ENCODE measurements at regions not wholly inside any gene's neighbourhood (a gene's known extent, or its start where the extent isn't known, plus 50 kb on each side); places are given as distances from the start of the nearest gene placed in this dataset.

DNA sequence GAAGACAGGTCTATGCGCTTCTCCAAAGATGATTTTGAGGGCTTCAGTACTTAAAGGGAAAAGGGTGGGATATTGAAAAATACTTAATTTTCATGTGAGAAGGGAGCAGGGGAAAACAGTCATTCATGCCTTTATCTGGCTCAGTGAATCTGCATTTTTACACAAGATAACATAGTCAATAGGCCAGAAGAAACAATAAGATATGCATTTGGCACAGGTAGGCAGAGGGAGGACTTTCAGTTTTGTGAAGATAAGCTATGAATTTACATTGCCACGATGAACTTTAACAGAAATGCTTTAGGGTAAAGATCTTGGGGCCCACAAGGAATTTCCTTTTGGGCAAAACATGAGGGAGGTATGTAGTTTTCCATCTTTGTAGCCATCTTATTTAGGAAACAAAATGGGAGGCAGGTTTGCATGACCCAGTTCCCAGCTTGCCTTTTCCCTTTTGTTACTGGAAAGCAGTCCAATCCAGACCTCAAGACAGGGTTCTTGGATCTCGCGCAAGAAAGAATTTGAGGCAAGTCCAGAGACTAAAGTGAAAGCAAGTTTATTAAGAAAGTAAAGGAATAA lies 504.2 kb downstream of the IGSF11 start:
- TF ChIP-seq, protein P1, sequence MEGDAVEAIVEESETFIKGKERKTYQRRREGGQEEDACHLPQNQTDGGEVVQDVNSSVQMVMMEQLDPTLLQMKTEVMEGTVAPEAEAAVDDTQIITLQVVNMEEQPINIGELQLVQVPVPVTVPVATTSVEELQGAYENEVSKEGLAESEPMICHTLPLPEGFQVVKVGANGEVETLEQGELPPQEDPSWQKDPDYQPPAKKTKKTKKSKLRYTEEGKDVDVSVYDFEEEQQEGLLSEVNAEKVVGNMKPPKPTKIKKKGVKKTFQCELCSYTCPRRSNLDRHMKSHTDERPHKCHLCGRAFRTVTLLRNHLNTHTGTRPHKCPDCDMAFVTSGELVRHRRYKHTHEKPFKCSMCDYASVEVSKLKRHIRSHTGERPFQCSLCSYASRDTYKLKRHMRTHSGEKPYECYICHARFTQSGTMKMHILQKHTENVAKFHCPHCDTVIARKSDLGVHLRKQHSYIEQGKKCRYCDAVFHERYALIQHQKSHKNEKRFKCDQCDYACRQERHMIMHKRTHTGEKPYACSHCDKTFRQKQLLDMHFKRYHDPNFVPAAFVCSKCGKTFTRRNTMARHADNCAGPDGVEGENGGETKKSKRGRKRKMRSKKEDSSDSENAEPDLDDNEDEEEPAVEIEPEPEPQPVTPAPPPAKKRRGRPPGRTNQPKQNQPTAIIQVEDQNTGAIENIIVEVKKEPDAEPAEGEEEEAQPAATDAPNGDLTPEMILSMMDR (IDR thresholded peaks at IDR 0.05): no peak
- TF ChIP-seq POLR2A (IDR thresholded peaks at IDR 0.05): no peak

All from thyroid gland (tissue), 4 donors.